H1 (cell line): ENCODE measurements at regions not wholly inside any gene's neighbourhood (a gene's known extent, or its start where the extent isn't known, plus 50 kb on each side); places are given as distances from the start of the nearest gene placed in this dataset.
"Not testable (repeated sequence)": the region's sequence is repeated elsewhere in the genome, so short reads cannot be mapped to it uniquely, and the experiment has no call there.

Experiments used
- CTCF ChIA-PET: fragments of 300-600 bp; sonication (Branson Sonifier 250); formaldehyde crosslinking; loops from one replicate; lab custom pipeline; 2021; ENCODE audit not compliant: partially characterized antibody; lab: Charles Lee
- POLR2A ChIA-PET: fragments of 300-600 bp; sonication (Branson Sonifier 250); formaldehyde crosslinking; loops from one replicate; lab custom pipeline; 2021; ENCODE audit warnings: inconsistent platforms; ENCODE audit not compliant: partially characterized antibody; lab: Charles Lee
- DNase-seq, 2 experiments: peaks; one replicate each; pipeline versions ENCODE4 v3.0.0 to v3.0.0-alpha.2; 2010 to 2022; ENCODE audit warnings: low spot score in 2 of 2, low read depth in 1 of 2, mixed read lengths in 1 of 2
- FAIRE-seq: peaks from 2 replicates; lab custom pipeline; 2011; peaks lifted over from hg19 to GRCh38; lab: Jason Lieb, UNC
- H2AFZ ChIP-seq: 2 replicates; pipeline ENCODE4 v1.8.1; 2012; ENCODE audit warnings: low read length, inconsistent platforms
- H2AK5ac ChIP-seq: 2 replicates; pipeline ENCODE4 v1.6.1; 2013; ENCODE audit warnings: low read depth, low read length
- H2BK120ac ChIP-seq: replicated peaks from 2 replicates; pipeline ENCODE3; 2013; ENCODE audit warnings: low read depth, low read length, inconsistent platforms
- H2BK12ac ChIP-seq: 2 replicates; pipeline ENCODE4 v1.6.1; 2013; ENCODE audit warnings: low read depth, low read length
- H2BK15ac ChIP-seq: 2 replicates; pipeline ENCODE4 v1.6.1; 2013; ENCODE audit warnings: low read length
- H2BK20ac ChIP-seq: 2 replicates; pipeline ENCODE4 v1.6.1; 2013; ENCODE audit warnings: low read length
- H2BK5ac ChIP-seq: 2 replicates; pipeline ENCODE4 v1.6.1; 2013; ENCODE audit warnings: low read depth, low read length
- H3K14ac ChIP-seq: 2 replicates; pipeline ENCODE4 v1.6.1; 2013; ENCODE audit warnings: inconsistent platforms; ENCODE audit not compliant: insufficient read length
- H3K18ac ChIP-seq: 2 replicates; pipeline ENCODE4 v1.6.1; 2013; ENCODE audit warnings: low read length; ENCODE audit errors: extremely low read depth
- H3K23ac ChIP-seq: 2 replicates; pipeline ENCODE4 v1.6.1; 2013; ENCODE audit warnings: inconsistent platforms; ENCODE audit not compliant: insufficient read length
- H3K23me2 ChIP-seq: 2 replicates; pipeline ENCODE4 v1.6.1; 2013; ENCODE audit warnings: low read depth, low read length
- H3K27ac ChIP-seq: 2 replicates; pipeline ENCODE4 v1.6.1; 2011; ENCODE audit warnings: low read depth, low read length, inconsistent platforms
- H3K27me3 ChIP-seq, 4 experiments: replicated peaks in 1 of 4; 1 replicate in 1 of 4; 2 replicates in 3 of 4; pipeline versions ENCODE4 v1.6.1 to v1.8.1; 2011 to 2013; ENCODE audit warnings: low read length in 3 of 4, mild to moderate bottlenecking in 3 of 4, inconsistent platforms in 2 of 4, mixed read lengths in 2 of 4, moderate library complexity in 1 of 4; ENCODE audit not compliant: control insufficient read depth in 3 of 4, insufficient read depth in 3 of 4; ENCODE audit errors: extremely low read depth in 1 of 4
- H3K36me3 ChIP-seq, 4 experiments: 2 replicates each; pipeline versions ENCODE4 v1.6.1 to v1.8.1; 2011 to 2013; ENCODE audit warnings: mild to moderate bottlenecking in 4 of 4, low read length in 3 of 4, moderate library complexity in 2 of 4, control low read depth in 1 of 4, inconsistent platforms in 1 of 4; ENCODE audit not compliant: insufficient read depth in 4 of 4, control insufficient read depth in 2 of 4
- H3K4ac ChIP-seq: replicated peaks from 2 replicates; pipeline ENCODE3; 2013; ENCODE audit warnings: low read length, low read depth, mixed read lengths, inconsistent platforms; ENCODE audit not compliant: insufficient read length
- H3K4me1 ChIP-seq, 4 experiments: replicated peaks in 1 of 4; 1 replicate in 1 of 4; 2 replicates in 3 of 4; pipeline versions ENCODE4 v1.6.1 to v1.8.1; 2011 to 2013; ENCODE audit warnings: low read length in 3 of 4, inconsistent platforms in 2 of 4, mixed read lengths in 1 of 4; ENCODE audit not compliant: insufficient read depth in 4 of 4, control insufficient read depth in 3 of 4
- H3K4me2 ChIP-seq, 2 experiments: 2 replicates each; pipeline versions ENCODE4 v1.6.1 to v1.8.1; 2011 to 2013; ENCODE audit warnings: low read depth in 2 of 2, low read length in 2 of 2, control low read depth in 1 of 2, inconsistent platforms in 1 of 2, mild to moderate bottlenecking in 1 of 2; ENCODE audit not compliant: insufficient read depth in 1 of 2
- H3K4me3 ChIP-seq, 4 experiments: fragments of 200-600, 300-600 bp in 1 of 4; sonication (generic), shearing (Covaris generic), sonication (Bioruptor Twin) in 1 of 4; 2 replicates each; pipeline versions ENCODE4 v1.5.1 to v1.8.1; 2011 to 2016; ENCODE audit warnings: low read length in 4 of 4, low read depth in 3 of 4, control low read depth in 2 of 4, inconsistent platforms in 2 of 4, mild to moderate bottlenecking in 2 of 4, mixed read lengths in 1 of 4, moderate library complexity in 1 of 4; ENCODE audit not compliant: insufficient read depth in 2 of 4; ENCODE audit errors: extremely low read depth in 1 of 4
- H3K56ac ChIP-seq: replicated peaks from 2 replicates; pipeline ENCODE3; 2013; ENCODE audit warnings: low read depth, mild to moderate bottlenecking, mixed read lengths, low read length, inconsistent platforms; ENCODE audit not compliant: insufficient read length
- H3K79me1 ChIP-seq: 2 replicates; pipeline ENCODE4 v1.6.1; 2013; ENCODE audit warnings: low read depth, low read length, control low read depth
- H3K79me2 ChIP-seq, 2 experiments: 2 replicates each; pipeline versions ENCODE4 v1.6.1 to v1.8.1; 2012 to 2013; ENCODE audit warnings: low read length in 2 of 2, mild to moderate bottlenecking in 2 of 2, inconsistent platforms in 1 of 2; ENCODE audit not compliant: insufficient read depth in 2 of 2, control insufficient read depth in 1 of 2
- H3K9ac ChIP-seq, 4 experiments: replicated peaks in 1 of 4; 1 replicate in 1 of 4; 2 replicates in 3 of 4; pipeline versions ENCODE4 v1.6.1 to v1.8.1; 2011 to 2013; ENCODE audit warnings: low read depth in 3 of 4, low read length in 3 of 4, control low read depth in 2 of 4, mild to moderate bottlenecking in 2 of 4, moderate library complexity in 2 of 4, inconsistent platforms in 1 of 4; ENCODE audit errors: extremely low read depth in 1 of 4
- H3K9me3 ChIP-seq, 2 experiments: 2 replicates each; pipeline versions ENCODE4 v1.6.1 to v1.8.1; 2012 to 2013; ENCODE audit warnings: mild to moderate bottlenecking in 2 of 2, moderate library complexity in 2 of 2, control low read depth in 1 of 2, inconsistent platforms in 1 of 2, low read depth in 1 of 2, low read length in 1 of 2, mixed read lengths in 1 of 2; ENCODE audit not compliant: insufficient read depth in 2 of 2
- H4K20me1 ChIP-seq, 2 experiments: replicated peaks in 1 of 2; 2 replicates each; pipeline versions ENCODE3 to v1.8.1; 2011 to 2013; ENCODE audit warnings: inconsistent platforms in 2 of 2, low read length in 2 of 2, mild to moderate bottlenecking in 1 of 2; ENCODE audit not compliant: insufficient read depth in 2 of 2, control insufficient read depth in 1 of 2
- H4K5ac ChIP-seq: 2 replicates; pipeline ENCODE4 v1.6.1; 2013; ENCODE audit warnings: low read length, low read depth, mixed read lengths, inconsistent platforms; ENCODE audit not compliant: insufficient read length
- H4K8ac ChIP-seq: 2 replicates; pipeline ENCODE4 v1.8.0; 2013; ENCODE audit warnings: mild to moderate bottlenecking, moderate library complexity, low read length, inconsistent platforms; ENCODE audit not compliant: insufficient read depth; ENCODE audit errors: extremely low read depth
- H4K91ac ChIP-seq: replicated peaks from 2 replicates; pipeline ENCODE3; 2013; ENCODE audit warnings: low read length, mixed read lengths, inconsistent platforms; ENCODE audit not compliant: insufficient read length
- WGBS, 2 experiments: shearing (Covaris generic) in 1 of 2; methylation state at CpG; one replicate each; pipeline versions ENCODE4 v1.1.6 to v1.1.7; 2013 to 2015; ENCODE audit warnings: low lambda C conversion rate in 2 of 2, mixed read lengths in 2 of 2, inconsistent platforms in 1 of 2, low coverage in 1 of 2, missing lambda C conversion rate in 1 of 2; ENCODE audit not compliant: insufficient replicate concordance in 2 of 2, insufficient coverage in 1 of 2, insufficient read length in 1 of 2; ENCODE audit errors: extremely low coverage in 1 of 2, missing lambda C conversion rate in 1 of 2; 5-methylcytosine and 5-hydroxymethylcytosine counted together

DNA sequence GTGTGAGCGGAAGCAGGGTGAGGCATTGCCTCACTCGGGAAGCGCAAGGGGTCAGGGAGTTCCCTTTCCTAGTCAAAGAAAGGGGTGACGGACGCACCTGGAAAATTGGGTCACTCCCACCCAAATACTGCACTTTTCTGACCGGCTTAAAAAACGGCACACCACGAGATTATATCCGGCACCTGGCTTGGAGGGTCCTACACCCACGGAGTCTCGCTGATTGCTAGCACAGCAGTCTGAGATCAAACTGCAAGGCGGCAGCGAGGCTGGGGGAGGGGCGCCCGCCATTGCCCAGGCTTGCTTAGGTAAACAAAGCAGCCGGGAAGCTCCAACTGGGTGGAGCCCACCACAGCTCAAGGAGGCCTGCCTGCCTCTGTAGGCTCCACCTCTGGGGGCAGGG, 171.9 kb downstream of the CPEB2 start:
- H3K9ac ChIP-seq, H2BK15ac ChIP-seq, H3K36me3 ChIP-seq, H2AK5ac ChIP-seq, H3K4ac ChIP-seq, FAIRE-seq, H4K8ac ChIP-seq, H3K4me1 ChIP-seq, H4K91ac ChIP-seq, H4K20me1 ChIP-seq, H2BK5ac ChIP-seq, H3K23ac ChIP-seq, DNase-seq, H3K79me1 ChIP-seq, H3K18ac ChIP-seq, H3K9me3 ChIP-seq, POLR2A ChIA-PET, H3K14ac ChIP-seq, H2AFZ ChIP-seq, H2BK20ac ChIP-seq, H3K27me3 ChIP-seq, H3K56ac ChIP-seq, CTCF ChIA-PET, H3K79me2 ChIP-seq, H3K27ac ChIP-seq, H3K23me2 ChIP-seq, H2BK120ac ChIP-seq, H4K5ac ChIP-seq, H2BK12ac ChIP-seq, H3K4me3 ChIP-seq, H3K4me2 ChIP-seq: not testable (repeated sequence)
- WGBS, 2 experiments = 72% methylated on average over 10 of the region's 16 CpGs; no CpG with 5 or more reads in 1 of the 2 experiments

DNA sequence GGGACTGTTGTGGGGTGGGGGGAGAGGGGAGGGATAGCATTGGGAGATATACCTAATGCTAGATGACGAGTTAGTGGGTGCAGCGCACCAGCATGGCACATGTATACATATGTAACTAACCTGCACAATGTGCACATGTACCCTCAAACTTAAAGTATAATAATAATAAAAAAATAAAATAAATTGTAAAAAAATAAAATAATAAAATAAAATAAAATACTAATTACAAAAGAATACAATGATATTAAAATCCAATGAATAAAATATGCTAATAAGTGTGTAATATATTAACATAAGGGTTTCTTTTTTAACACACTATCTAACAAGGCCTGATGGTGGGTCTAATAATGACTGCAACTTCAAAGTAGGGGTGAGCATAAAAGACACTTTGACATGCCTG, 177.6 kb downstream of the CPEB2 start:
- H3K9ac ChIP-seq, H2AK5ac ChIP-seq, H3K79me1 ChIP-seq, H3K27ac ChIP-seq, H3K9me3 ChIP-seq, H3K4me1 ChIP-seq, POLR2A ChIA-PET, H3K27me3 ChIP-seq, H3K4me3 ChIP-seq, H4K91ac ChIP-seq, H2AFZ ChIP-seq, H3K14ac ChIP-seq, H3K4me2 ChIP-seq, H2BK15ac ChIP-seq, H2BK20ac ChIP-seq, H3K79me2 ChIP-seq, H3K56ac ChIP-seq, H3K4ac ChIP-seq, H4K20me1 ChIP-seq, H3K18ac ChIP-seq, FAIRE-seq, DNase-seq, H4K5ac ChIP-seq, H2BK120ac ChIP-seq, H3K23ac ChIP-seq, H2BK5ac ChIP-seq, H4K8ac ChIP-seq, H3K36me3 ChIP-seq, CTCF ChIA-PET, H2BK12ac ChIP-seq, H3K23me2 ChIP-seq: not testable (repeated sequence)
- WGBS, 2 experiments = 83% methylated on average over 1 of the region's 2 CpGs; no CpG with 5 or more reads in 1 of the 2 experiments
